NCI-H526 (cell line): ENCODE measurements at regions not wholly inside any gene's neighbourhood (a gene's known extent, or its start where the extent isn't known, plus 50 kb on each side); places are given as distances from the start of the nearest gene placed in this dataset.
"Not testable (repeated sequence)": the region's sequence is repeated elsewhere in the genome, so short reads cannot be mapped to it uniquely, and the experiment has no call there.

Experiments
- DNase-seq, 2 experiments: peaks; one replicate each; lab custom pipeline; 2025; lab: John Stamatoyannopoulos, UW

DNA sequence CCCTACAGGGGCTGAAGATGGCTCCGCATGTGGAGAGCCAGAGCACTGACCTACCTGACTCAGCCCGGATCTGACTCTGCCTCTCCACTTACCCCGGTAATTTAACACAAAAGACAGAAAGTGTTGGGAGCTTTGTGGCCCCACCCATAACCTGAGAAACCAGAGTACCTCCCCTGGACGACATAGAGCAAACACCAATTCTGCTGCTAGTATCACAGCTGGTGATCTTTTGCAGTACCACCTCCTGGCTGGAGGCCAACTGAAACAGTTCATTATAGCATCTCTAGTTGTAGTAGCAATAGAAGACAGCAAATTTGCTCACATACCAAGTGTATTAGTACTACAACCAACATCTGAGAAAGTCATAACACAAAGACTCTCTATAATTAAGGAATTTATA is 443.9 kb downstream of the KLHL4 start:
- DNase-seq: no peak

DNA sequence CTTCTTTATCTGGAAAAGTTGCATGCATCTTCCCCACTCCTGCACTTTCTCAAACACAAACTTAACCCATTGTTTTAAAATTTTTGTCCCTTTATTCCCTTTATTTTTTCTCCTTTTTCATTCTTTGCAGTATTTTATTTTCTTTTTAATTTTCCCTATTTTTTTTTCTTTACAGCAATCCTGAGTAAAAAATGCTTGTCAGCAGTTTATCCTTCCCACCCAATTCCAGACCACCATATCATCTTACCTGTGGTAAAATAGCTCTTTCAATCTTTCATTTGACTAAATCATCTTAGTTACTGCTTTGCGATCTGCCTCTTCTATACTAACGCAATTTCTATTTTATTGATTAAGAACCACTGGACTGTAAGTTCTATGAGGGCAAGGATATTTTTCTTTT is 450.5 kb downstream of the KLHL4 start:
- no peak for DNase-seq

- not testable (repeated sequence) for DNase-seq
These were observed 454.5 kb downstream of the KLHL4 start for GRCh38 chrX:87972121-87972520.

GRCh38 chrX:87975365-87975764 is 457.8 kb downstream of the KLHL4 start:
- no peak for DNase-seq

- DNase-seq: not testable (repeated sequence)
These were observed 490.3 kb downstream of the KLHL4 start for GRCh38 chrX:88007873-88008272.

GRCh38 chrX:88024022-88024421 is 506.4 kb downstream of the KLHL4 start:
- no peak for DNase-seq

DNA sequence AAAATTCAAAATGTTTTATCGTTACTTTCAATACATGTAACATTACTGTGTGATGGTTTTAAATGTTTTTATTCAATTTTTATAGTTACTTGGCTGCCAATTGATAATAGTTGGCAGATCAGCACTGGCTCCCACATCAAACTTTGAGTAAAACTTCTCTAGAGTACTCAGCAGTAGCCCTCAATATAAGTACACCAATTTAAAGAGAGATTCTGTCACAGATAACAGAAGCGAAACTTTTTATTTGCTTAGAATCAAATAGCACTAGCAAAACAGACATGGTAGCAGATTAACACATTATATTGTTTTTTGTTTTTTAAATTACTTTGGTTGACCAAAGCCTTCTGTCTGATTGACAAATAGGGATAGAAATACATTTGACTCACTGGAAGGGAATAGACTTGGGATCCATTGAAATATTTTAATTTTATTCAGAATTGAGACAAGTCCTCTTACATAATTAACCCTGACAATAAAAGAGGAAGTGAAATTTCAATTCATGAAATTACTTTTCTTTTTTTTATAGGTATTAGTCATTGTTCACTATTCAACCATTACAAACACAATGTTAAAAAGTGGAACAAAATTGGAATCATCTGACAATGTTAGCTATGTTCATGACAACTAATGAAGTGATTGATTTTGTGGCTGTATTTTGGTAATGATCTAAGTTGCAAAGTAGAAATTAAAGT is 554.9 kb downstream of the KLHL4 start:
- DNase-seq: no peak

- no peak for DNase-seq
These were observed 584.4 kb downstream of the KLHL4 start for GRCh38 chrX:88101968-88102367.

GRCh38 chrX:88135735-88136134 is 611.3 kb upstream of the CPXCR1 start:
- no peak for DNase-seq

DNA sequence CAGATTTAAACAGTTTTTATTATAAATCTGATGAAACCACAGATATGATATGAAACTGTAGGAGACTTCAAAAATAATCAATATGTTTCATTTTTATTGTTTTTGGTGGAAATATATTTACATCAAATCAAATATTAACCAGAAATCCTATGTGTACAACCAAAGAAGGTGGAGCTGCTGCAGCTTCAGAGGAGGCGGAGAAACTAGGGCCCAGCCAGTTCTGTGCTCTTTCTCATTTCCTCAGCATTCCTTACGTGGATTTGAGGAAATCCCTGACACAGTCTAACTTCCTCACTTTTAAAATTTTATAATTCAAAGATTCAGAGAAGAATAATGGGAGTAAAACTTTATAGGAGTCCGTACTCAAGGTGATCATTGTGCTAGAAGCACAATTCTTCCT is 610.7 kb upstream of the CPXCR1 start:
- DNase-seq: no peak

DNA sequence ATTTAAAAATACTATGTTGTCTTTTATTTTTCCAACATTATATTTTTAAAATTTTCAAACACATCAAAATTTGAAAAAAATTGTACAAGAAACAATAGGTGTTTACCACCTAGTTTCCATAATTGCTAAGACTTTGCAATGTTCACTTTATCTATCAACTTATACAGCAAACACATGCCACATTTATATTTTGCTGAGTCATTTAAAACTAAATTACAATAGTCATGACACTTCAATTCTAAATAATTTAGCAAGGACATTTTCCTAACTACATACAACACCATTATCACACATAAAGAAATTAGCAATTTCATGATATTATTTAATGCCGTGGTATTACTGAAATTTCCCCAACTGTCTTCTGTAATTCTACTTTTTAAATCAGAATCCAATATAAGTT is 600.4 kb upstream of the CPXCR1 start:
- DNase-seq: no peak

DNA sequence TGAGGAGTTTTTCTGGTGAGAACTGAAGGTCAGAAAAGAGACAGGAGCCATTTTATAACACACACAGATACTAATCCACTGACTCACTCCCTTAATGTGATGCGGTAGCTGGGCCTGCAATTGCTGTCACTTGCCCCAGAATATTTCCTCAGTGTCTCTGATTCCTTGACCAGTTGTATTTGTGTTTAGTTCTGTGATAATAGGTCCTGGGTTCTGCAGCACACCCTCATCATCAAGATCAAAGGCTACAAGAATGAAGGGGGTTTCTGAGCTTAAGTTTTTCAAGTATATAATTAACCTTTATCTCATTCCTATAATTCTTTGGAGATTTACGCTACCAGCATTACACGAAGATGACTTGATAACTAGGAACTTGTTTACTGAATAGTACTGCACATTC is 576.5 kb upstream of the CPXCR1 start:
- no peak for DNase-seq

- DNase-seq: not testable (repeated sequence)
These were observed 573.0 kb upstream of the CPXCR1 start for GRCh38 chrX:88173932-88174440.

DNA sequence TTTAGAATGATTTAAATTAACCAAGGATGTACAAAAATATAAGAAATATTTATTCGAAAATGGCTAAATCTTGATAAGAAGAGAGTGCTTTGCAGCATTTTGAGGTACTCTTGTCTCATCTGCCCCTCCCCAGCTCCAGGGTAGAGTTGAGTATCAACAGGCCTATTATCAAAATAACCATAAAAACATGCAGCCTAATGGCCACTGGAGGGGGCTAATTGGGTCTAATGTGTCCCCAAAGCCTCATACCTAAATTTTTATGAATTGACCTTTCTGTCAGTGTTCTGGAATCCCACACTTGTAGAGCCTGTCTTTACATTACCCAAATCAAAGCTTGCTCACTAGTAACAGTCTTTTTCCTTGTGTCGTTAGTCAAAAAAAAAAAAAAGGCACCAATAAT is 544.9 kb upstream of the CPXCR1 start:
- no peak for DNase-seq

- no peak for DNase-seq
These were observed 503.0 kb upstream of the CPXCR1 start for GRCh38 chrX:88244066-88244465.

GRCh38 chrX:88284844-88285243 is 462.2 kb upstream of the CPXCR1 start:
- no peak for DNase-seq

- not testable (repeated sequence) for DNase-seq
These were observed 433.1 kb upstream of the CPXCR1 start for GRCh38 chrX:88313972-88314371.

- DNase-seq: no peak
These were observed 421.4 kb upstream of the CPXCR1 start for GRCh38 chrX:88325634-88326033.

- DNase-seq: no peak
These were observed 391.8 kb upstream of the CPXCR1 start for GRCh38 chrX:88355252-88355651.

GRCh38 chrX:88366314-88366713 is 380.7 kb upstream of the CPXCR1 start:
- DNase-seq: no peak

DNA sequence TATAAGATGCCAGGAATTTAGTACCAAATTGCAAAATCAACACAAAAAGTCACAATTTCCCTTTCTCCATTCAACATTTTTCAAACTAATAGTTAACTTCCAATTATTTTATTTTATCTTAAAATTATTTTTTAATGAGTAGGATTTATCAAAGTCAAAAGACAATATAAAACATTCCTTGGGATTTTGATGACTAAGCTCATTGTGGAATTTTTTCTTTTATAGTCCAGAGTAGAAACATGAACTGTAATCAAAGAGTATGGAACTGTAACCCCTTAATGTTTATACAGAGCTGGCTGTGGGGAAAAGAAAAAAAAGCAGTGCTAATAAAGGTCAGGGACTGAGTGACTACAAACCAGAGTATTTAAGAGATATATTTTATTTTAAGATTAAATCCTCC is 368.6 kb upstream of the CPXCR1 start:
- DNase-seq: no peak

- DNase-seq: no peak
These were observed 349.5 kb upstream of the CPXCR1 start for GRCh38 chrX:88397551-88397950.

DNA sequence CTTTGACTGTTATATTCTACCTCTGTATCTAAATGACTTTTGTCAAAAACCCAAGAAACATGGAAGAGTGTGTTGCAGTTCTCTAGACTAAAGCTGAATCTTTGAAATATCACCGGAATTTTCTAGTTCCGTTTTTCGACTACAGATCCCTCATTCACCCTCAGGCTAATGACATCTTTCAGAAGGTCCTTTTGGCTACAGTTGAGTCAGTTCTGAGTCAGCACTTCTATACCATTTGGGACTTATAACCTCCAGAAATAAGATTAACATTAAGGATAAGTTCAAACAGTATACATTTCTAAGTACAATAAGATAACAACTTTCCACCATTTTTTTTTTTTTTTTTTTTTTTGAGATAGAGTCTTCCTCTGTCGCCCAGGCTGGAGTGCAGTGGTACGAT is 331.0 kb upstream of the CPXCR1 start:
- no peak for DNase-seq

DNA sequence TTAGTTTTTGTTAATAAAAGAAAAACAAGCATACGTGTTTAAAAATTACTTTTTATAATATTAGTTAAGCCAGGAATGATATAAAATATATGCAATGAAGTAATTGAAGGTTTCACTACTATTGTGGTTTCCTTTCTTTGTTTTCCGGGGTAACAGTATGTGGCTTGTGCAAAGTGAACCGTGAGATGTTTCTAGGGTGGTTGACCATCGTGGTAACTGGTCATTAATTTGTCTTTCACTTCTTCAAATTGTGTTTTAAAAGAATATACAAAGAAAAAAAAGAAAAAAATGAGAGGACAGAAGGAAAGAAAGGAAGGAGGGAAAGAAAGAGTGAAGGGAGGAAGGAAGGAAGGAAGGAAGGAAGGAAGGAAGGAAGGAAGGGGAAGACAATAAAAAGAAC is 330.1 kb upstream of the CPXCR1 start:
- DNase-seq: no peak
